ENCODE measurements at regions not wholly inside any gene's neighbourhood (a gene's known extent, or its start where the extent isn't known, plus 50 kb on each side); places are given as distances from the start of the nearest gene placed in this dataset.

- TF ChIP-seq POLR2A (IDR thresholded peaks at IDR 0.05) (no peak), EP300 (IDR thresholded peaks at IDR 0.05) (no peak), POLR2AphosphoS5 (IDR thresholded peaks at IDR 0.05) (peak; percentile 36 to 53)
Measured at GRCh38 chr5:56522960-56523359, 289.8 kb upstream of the ANKRD55 start.

All from upper lobe of left lung (tissue), 4 donors.